Suprapubic skin (tissue), 4 donors: ENCODE measurements at regions not wholly inside any gene's neighbourhood (a gene's known extent, or its start where the extent isn't known, plus 50 kb on each side); places are given as distances from the start of the nearest gene placed in this dataset.
"Not testable (repeated sequence)": the region's sequence is repeated elsewhere in the genome, so short reads cannot be mapped to it uniquely, and the experiment has no call there.

Source experiments
- DNase-seq, 2 donors: peaks; one replicate each; pipeline ENCODE4 v3.0.0-alpha.2; 2019; ENCODE audit warnings: low spot score in 2 of 2
- H3K27ac ChIP-seq: fragments of 200-600 bp; sonication (generic); one replicate; pipeline ENCODE4 v1.5.1; 2019
- H3K27me3 ChIP-seq: fragments of 200-600 bp; sonication (generic); one replicate; pipeline ENCODE4 v1.5.1; 2019
- H3K36me3 ChIP-seq: fragments of 200-600 bp; sonication (generic); one replicate; pipeline ENCODE4 v1.5.1; 2019
- H3K4me1 ChIP-seq: fragments of 200-600 bp; sonication (generic); one replicate; pipeline ENCODE4 v1.5.1; 2019
- H3K4me3 ChIP-seq: fragments of 200-600 bp; sonication (generic); one replicate; pipeline ENCODE4 v1.5.1; 2019; ENCODE audit warnings: mild to moderate bottlenecking
- H3K9me3 ChIP-seq: fragments of 200-600 bp; sonication (generic); one replicate; pipeline ENCODE4 v1.5.1; 2019
- EP300 ChIP-seq: sonication (generic); formaldehyde crosslinking; IDR thresholded peaks from one replicate; pipeline ENCODE4 v1.6.1; 2017; ENCODE audit warnings: antibody characterized with exemption
- POLR2A ChIP-seq, 2 donors: fragments of 450-650 bp; IDR thresholded peaks; one replicate each; pipeline ENCODE4 v1.6.1; 2017; ENCODE audit warnings: antibody characterized with exemption in 2 of 2, mild to moderate bottlenecking in 2 of 2, moderate library complexity in 2 of 2
- POLR2AphosphoS5 ChIP-seq, 3 donors: sonication (generic); formaldehyde crosslinking; IDR thresholded peaks; one replicate each; pipeline ENCODE4 v1.6.1; 2017; ENCODE audit warnings: antibody characterized with exemption in 3 of 3
- WGBS: methylation state at CpG from one replicate; pipeline ENCODE4 v1.1.5; 2018; 5-methylcytosine and 5-hydroxymethylcytosine counted together
- TF ChIP-seq, protein P1 (sequence below), 2 donors: fragments of 200-600 bp in 1 of 2; fragments of 450-650 bp in 1 of 2; sonication (generic) in 1 of 2; IDR thresholded peaks; one replicate each; pipeline ENCODE4 v1.5.1; 2016 to 2019; ENCODE audit warnings: antibody characterized with exemption in 2 of 2, mild to moderate bottlenecking in 1 of 2, moderate library complexity in 1 of 2

DNA sequence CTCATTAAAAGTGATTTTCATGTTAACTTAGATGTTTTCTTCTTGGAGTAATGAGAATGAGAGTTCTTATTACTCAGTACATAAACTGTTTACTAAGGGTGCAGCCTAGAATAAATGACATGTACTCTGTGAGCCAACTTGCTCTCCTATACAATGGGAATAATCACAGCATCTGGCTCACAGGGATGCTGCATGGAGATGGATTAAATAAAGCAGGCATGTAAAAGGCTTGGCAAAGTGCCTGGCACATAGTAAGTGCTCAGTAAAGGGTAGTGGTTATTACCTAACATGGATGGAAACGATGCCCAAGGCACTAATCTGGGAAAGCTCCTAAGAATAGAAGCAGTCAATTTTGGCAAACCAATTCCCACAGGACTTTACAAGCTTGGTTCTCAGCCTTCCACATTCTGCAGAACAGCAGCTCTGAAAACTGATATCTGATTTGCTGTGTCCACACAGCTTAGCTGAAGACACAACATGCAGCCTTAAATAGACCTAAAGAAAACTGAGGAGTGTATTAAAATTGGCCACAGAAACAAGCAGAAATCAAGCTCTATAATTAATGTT, 176.1 kb downstream of the ABCC12 start:
- WGBS = 38% methylated on average over 1 of the region's 1 CpG
- H3K27ac ChIP-seq = no peak overlapping the region
- DNase-seq = no peak

DNA sequence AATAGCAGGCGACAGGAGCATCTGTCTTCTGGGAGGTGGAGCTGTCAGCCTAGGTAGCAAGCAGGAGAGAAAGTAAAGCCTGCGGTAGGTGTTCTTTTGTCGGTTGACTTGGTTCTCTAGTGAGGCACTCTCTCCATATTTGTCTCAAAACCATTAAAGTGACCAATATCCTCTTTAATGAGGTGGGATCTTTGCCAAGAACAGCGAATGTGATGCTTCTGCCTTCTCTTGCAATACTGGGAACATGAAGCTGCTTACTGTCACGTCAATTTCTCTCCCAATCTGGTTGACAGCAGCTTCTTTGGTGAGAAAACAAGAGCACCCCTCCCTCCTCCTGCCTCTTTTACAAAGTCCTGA, 176.7 kb downstream of the ABCC12 start:
- H3K27ac ChIP-seq = no peak overlapping the region
- TF ChIP-seq, protein P1, sequence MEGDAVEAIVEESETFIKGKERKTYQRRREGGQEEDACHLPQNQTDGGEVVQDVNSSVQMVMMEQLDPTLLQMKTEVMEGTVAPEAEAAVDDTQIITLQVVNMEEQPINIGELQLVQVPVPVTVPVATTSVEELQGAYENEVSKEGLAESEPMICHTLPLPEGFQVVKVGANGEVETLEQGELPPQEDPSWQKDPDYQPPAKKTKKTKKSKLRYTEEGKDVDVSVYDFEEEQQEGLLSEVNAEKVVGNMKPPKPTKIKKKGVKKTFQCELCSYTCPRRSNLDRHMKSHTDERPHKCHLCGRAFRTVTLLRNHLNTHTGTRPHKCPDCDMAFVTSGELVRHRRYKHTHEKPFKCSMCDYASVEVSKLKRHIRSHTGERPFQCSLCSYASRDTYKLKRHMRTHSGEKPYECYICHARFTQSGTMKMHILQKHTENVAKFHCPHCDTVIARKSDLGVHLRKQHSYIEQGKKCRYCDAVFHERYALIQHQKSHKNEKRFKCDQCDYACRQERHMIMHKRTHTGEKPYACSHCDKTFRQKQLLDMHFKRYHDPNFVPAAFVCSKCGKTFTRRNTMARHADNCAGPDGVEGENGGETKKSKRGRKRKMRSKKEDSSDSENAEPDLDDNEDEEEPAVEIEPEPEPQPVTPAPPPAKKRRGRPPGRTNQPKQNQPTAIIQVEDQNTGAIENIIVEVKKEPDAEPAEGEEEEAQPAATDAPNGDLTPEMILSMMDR (IDR thresholded peaks at IDR 0.05) = no peak
- no peak for TF ChIP-seq POLR2AphosphoS5 (IDR thresholded peaks at IDR 0.05)
- H3K4me1 ChIP-seq = no peaks in the 10 kb centered on the region
- DNase-seq = no peak
- no peaks in the 10 kb centered on the region for H3K9me3 ChIP-seq
- H3K27me3 ChIP-seq = no peaks in the 10 kb centered on the region
- WGBS = 71% methylated on average over 5 of the region's 5 CpGs
- no peak overlapping the region for H3K4me3 ChIP-seq
- no peaks in the 10 kb centered on the region for H3K36me3 ChIP-seq

More for the DNA sequence above, 176.1 kb downstream of the ABCC12 start:
- H3K4me1 ChIP-seq = no peaks in the 10 kb centered on the region
- TF ChIP-seq POLR2A (IDR thresholded peaks at IDR 0.05) (no peak), EP300 (no peak), POLR2AphosphoS5 (IDR thresholded peaks at IDR 0.05) (no peak)
- TF ChIP-seq, protein P1 (IDR thresholded peaks at IDR 0.05) = no peak
- no peaks in the 10 kb centered on the region for H3K27me3 ChIP-seq
- no peaks in the 10 kb centered on the region for H3K36me3 ChIP-seq
- H3K9me3 ChIP-seq = no peaks in the 10 kb centered on the region
- H3K4me3 ChIP-seq = no peak overlapping the region

DNA sequence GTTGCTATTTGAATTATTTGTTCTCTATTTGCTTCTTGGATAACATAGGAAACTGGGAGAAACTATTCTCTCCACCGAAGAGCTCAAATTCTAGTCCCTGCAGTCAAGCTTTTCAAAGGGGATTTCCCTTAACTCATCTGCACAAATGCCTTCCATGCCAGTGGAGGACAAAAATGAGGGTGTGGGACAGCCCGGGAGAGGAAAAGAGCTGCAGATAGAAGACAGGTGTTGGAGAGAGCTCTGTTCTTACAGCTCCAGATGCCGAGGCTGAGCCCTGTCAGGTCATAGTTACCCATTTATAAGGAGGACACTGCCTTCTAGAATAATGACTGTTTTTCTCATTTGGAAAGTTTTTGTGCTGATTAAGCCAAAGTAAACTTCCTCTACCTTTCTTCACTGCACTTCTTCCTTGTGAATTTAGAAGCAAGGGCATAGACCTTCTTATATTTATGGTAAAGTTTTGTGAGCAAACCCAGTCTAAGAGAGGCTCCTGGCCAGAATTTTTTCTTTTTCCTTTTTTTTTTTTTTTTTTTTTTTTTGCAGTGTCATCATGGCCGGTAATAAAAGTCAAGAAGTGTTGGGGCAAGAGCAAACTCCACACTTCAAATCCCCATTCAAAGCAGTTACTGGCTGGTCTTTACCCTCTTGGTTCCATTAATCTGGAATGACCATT, 177.2 kb downstream of the ABCC12 start:
- no peak overlapping the region for H3K4me3 ChIP-seq
- no peaks in the 10 kb centered on the region for H3K4me1 ChIP-seq
- no peaks in the 10 kb centered on the region for H3K9me3 ChIP-seq
- TF ChIP-seq, protein P1 (IDR thresholded peaks at IDR 0.05) = no peak
- TF ChIP-seq EP300 = no peak
- TF ChIP-seq POLR2A (IDR thresholded peaks at IDR 0.05) = no peak
- no peak for TF ChIP-seq POLR2AphosphoS5 (IDR thresholded peaks at IDR 0.05)
- DNase-seq = no peak
- no peak overlapping the region for H3K27ac ChIP-seq
- WGBS = 21% methylated on average over 4 of the region's 4 CpGs
- no peaks in the 10 kb centered on the region for H3K27me3 ChIP-seq
- no peaks in the 10 kb centered on the region for H3K36me3 ChIP-seq

DNA sequence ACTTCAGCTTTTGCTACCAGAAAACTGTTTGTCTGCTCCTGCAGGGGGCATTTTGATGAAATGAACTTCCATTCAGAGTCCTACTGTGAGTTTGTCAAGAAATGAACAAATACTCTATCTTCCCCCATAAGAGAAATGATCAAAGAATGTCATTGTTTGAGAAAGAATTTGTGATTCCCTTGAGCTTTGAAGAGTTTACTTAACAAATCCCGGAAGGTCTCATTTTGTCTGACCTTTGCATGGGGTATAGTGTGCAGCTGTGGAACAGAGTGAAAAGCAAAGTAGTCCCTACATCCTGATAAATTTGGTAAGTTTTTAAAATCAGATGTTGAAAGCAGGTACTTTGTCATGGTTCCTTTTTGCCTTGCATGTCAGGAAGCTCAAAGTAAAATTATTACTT, 178.0 kb downstream of the ABCC12 start:
- DNase-seq = no peak
- H3K36me3 ChIP-seq = no peaks in the 10 kb centered on the region
- no peaks in the 10 kb centered on the region for H3K27me3 ChIP-seq
- H3K4me3 ChIP-seq = no peak overlapping the region
- H3K27ac ChIP-seq = no peak overlapping the region
- TF ChIP-seq POLR2A (IDR thresholded peaks at IDR 0.05) = no peak
- no peak for TF ChIP-seq EP300
- H3K9me3 ChIP-seq = no peaks in the 10 kb centered on the region
- H3K4me1 ChIP-seq = no peaks in the 10 kb centered on the region
- WGBS = 76% methylated on average over 1 of the region's 1 CpG

DNA sequence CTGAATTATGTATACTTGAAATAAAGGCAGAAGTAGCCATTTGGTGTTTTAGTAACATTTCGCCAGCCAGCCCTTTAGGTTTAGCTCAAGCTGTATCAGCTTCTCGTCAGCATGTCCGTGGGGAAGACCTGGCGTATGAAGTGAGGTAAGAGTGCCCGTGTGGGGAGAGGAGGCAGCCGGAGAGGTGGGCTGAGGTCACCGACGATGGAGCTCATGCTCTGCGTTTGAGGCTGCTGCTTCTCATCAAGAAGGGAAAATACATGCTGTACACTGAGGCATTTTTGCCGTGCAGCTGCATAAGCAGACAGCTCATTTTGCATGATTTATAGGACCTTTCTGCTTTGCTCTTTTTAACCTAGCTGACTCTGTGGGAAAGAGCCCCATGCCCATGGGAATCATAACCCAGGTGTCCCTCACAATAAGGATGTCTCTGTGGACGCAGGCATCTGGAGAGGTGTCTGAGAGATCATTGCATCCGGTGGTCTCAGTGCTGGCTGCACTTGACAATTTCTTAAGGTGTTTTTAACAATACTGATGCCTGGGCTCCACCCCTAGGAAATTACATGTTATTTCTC, 179.1 kb downstream of the ABCC12 start:
- Histone ChIP-seq H3K4me1 (no peaks in the 10 kb centered on the region), H3K27ac (no peak overlapping the region), H3K36me3 (no peaks in the 10 kb centered on the region), H3K27me3 (no peaks in the 10 kb centered on the region), H3K4me3 (no peak overlapping the region), H3K9me3 (no peaks in the 10 kb centered on the region)
- TF ChIP-seq POLR2AphosphoS5 (IDR thresholded peaks at IDR 0.05) (no peak), EP300 (no peak), POLR2A (IDR thresholded peaks at IDR 0.05) (no peak)
- TF ChIP-seq, protein P1 (IDR thresholded peaks at IDR 0.05) = no peak
- DNase-seq = no peak
- 61% methylated on average over 12 of the region's 12 CpGs for WGBS

DNA sequence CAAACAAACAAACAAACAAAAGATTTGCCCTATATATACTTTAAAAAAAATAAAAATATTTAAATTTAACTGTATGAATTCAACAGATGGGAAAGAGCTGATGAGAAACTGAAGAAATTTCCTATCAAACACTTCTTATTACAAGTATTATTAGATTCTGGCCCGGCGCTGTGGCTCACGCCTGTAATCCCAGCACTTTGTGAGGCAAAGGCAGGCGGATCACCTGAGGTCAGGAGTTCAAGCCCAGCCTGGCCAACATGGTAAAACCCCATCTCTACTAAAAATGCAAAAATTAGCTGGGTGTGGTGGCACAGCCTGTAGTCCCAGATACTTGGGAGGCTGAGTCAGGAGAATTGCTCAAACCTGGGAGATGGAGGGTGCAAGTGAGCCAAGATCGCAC, 180.8 kb downstream of the ABCC12 start:
- DNase-seq, H3K27me3 ChIP-seq, H3K36me3 ChIP-seq, H3K4me3 ChIP-seq, H3K9me3 ChIP-seq, H3K4me1 ChIP-seq, H3K27ac ChIP-seq: not testable (repeated sequence)
- 86% methylated on average over 5 of the region's 5 CpGs for WGBS
